GM18907 (cell line): ENCODE measurements at regions not wholly inside any gene's neighbourhood (a gene's known extent, or its start where the extent isn't known, plus 50 kb on each side); places are given as distances from the start of the nearest gene placed in this dataset.
"Not testable (repeated sequence)": the region's sequence is repeated elsewhere in the genome, so short reads cannot be mapped to it uniquely, and the experiment has no call there.

Source experiments
- ATAC-seq: cut with Tn5 transposase; IDR thresholded peaks from one replicate; pipeline ENCODE4 v1.9.1; 2021; ENCODE audit warnings: mild to moderate bottlenecking, moderate library complexity; ENCODE audit not compliant: unreplicated experiment

GRCh38 chr7:37545619-37546534 is 97.2 kb upstream of the ELMO1 start:
- ATAC-seq, result no peak

- no peak for ATAC-seq
These were observed 98.0 kb upstream of the ELMO1 start for GRCh38 chr7:37546677-37547076.

- no peak for ATAC-seq
These were observed 100.6 kb upstream of the ELMO1 start for GRCh38 chr7:37549076-37549931.

GRCh38 chr7:37550426-37550825 is 101.8 kb upstream of the ELMO1 start:
- ATAC-seq, result no peak

GRCh38 chr7:37550872-37551271 is 102.2 kb upstream of the ELMO1 start:
- no peak for ATAC-seq

- no peak for ATAC-seq
These were observed 103.4 kb upstream of the ELMO1 start for GRCh38 chr7:37552030-37552429.

- ATAC-seq, result not testable (repeated sequence)
These were observed 103.8 kb upstream of the ELMO1 start for GRCh38 chr7:37552439-37552838.

GRCh38 chr7:37555528-37555927 is 106.9 kb upstream of the ELMO1 start:
- no peak for ATAC-seq

GRCh38 chr7:37557571-37558209 is 109.0 kb upstream of the ELMO1 start:
- no peak for ATAC-seq

- no peak for ATAC-seq
These were observed 109.8 kb upstream of the ELMO1 start for GRCh38 chr7:37558320-37559096.

- ATAC-seq, result no peak
These were observed 113.4 kb upstream of the GPR141 start for GRCh38 chr7:37570145-37570544.

GRCh38 chr7:37571806-37572205 is 111.8 kb upstream of the GPR141 start:
- no peak for ATAC-seq

GRCh38 chr7:37577412-37577811 is 106.2 kb upstream of the GPR141 start:
- ATAC-seq, result no peak

- ATAC-seq, result no peak
These were observed 105.7 kb upstream of the GPR141 start for GRCh38 chr7:37577901-37578300.

GRCh38 chr7:37578350-37578749 is 105.2 kb upstream of the GPR141 start:
- no peak for ATAC-seq

- no peak for ATAC-seq
These were observed 103.2 kb upstream of the GPR141 start for GRCh38 chr7:37580376-37580775.

GRCh38 chr7:37584651-37585463 is 98.7 kb upstream of the GPR141 start:
- ATAC-seq, result not testable (repeated sequence)

- no peak for ATAC-seq
These were observed 92.7 kb upstream of the GPR141 start for GRCh38 chr7:37590824-37591223.

- ATAC-seq, result no peak
These were observed 91.2 kb upstream of the GPR141 start for GRCh38 chr7:37592366-37592765.

- ATAC-seq, result no peak
These were observed 89.0 kb upstream of the GPR141 start for GRCh38 chr7:37594602-37595001.
